Epithelial cell of esophagus (primary cell): ENCODE measurements at regions not wholly inside any gene's neighbourhood (a gene's known extent, or its start where the extent isn't known, plus 50 kb on each side); places are given as distances from the start of the nearest gene placed in this dataset.

Experiments used
- DNase-seq: peaks from one replicate; pipeline ENCODE4 v3.0.0; 2010; ENCODE audit warnings: low read depth
- H3K4me3 ChIP-seq: 2 replicates; pipeline ENCODE4 v1.5.1; 2011; ENCODE audit warnings: mild to moderate bottlenecking, low read length, control low read depth
- CTCF ChIP-seq: IDR thresholded peaks from 2 replicates; pipeline ENCODE4 v1.5.1; 2011; ENCODE audit warnings: low read depth, mild to moderate bottlenecking, low read length, control low read depth, inconsistent platforms; ENCODE audit not compliant: insufficient read depth; ENCODE audit errors: missing control alignments

DNA sequence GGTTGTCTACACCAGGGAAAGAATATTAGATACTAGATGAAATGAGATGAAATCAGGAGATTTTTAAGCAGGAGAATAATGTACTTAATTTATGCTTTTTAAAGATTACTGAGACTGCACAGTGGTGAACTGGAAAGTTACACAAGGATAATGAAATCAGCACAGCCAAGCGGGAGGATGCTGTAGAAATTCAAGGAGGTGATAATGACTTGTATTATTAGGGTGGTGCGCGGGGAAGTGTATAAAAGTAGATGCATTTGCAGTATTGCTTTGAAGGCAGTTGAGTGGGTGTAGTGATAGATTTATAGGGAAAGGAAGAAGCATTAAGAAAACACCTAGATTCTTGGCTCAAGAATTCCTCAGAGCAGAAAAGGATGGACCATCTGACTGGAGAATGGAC, 359.5 kb upstream of the SPHKAP start:
- no peak for TF ChIP-seq CTCF
- no peak overlapping the region for H3K4me3 ChIP-seq
- DNase-seq, result no peak

DNA sequence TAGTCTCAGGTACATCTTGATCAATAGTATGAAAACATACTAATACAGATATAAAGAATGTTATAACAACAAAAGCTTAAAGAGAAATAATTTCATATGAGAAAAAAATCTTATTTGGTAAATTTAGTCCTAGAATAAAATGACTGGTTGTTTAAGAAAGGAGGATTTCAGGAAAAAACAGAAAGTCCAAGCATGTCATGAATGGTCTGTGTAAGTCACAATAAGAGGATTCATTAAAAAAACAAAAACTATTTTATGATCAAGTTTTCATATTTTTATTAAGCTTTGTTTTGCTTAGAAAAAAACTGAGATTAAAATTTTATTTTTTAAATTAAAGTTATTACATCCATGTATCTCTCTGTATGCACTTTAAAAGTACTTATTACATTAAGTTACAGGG, 353.9 kb upstream of the SPHKAP start:
- no peak for DNase-seq
- H3K4me3 ChIP-seq, result no peak overlapping the region
- no peak for TF ChIP-seq CTCF

DNA sequence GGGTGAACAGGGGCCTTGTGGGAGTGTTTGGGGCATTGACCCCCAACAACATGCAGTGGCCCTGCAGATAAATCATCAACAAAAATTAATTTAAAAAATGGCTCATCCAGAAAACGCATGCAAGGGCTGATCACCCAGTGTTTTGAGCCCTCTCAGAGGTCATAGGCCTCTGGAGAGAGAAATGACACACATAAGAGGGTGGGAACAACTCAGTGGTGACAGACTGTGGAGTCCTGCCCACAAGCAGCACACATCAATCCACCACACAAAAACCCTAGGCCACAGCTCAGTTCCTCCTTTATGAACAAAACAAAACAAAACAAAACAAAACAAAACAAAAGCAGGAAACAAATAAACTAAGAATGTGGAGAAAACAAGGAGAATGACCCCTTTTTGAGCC, 351.7 kb upstream of the SPHKAP start:
- TF ChIP-seq CTCF, result no peak
- no peak for DNase-seq
- H3K4me3 ChIP-seq, result no peak overlapping the region

- DNase-seq, result no peak
- TF ChIP-seq CTCF, result no peak
- no peak overlapping the region for H3K4me3 ChIP-seq
These were observed 350.7 kb upstream of the SPHKAP start for GRCh38 chr2:228532233-228532632.

GRCh38 chr2:228527197-228527881, 345.9 kb upstream of the SPHKAP start:
- no peak for TF ChIP-seq CTCF
- no peak overlapping the region for H3K4me3 ChIP-seq
- DNase-seq, result peak; percentile 9

GRCh38 chr2:228526687-228527086, 345.2 kb upstream of the SPHKAP start:
- no peak for DNase-seq
- TF ChIP-seq CTCF, result no peak
- no peak overlapping the region for H3K4me3 ChIP-seq

DNA sequence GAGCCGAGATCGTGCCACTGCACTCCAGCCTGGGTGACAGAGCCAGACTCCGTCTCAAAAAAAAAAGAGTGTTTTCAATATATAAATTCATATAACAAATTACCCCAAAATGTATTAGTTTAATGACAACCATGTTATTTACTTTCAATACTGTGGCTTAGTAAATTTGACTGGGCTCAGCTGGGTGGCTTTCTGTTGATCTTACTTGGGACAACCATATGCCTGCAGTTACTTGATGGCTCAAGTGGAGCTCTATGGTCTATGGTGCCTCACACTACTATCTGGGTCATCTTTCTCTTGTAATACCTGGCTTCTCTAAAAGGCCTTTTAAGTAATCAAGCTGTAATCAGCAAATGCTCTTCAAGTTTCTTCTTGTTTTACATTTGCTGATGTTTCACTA, 341.5 kb upstream of the SPHKAP start:
- DNase-seq, result no peak
- H3K4me3 ChIP-seq, result no peak overlapping the region
- no peak for TF ChIP-seq CTCF
